GM12878 (cell line): ENCODE measurements at regions not wholly inside any gene's neighbourhood (a gene's known extent, or its start where the extent isn't known, plus 50 kb on each side); places are given as distances from the start of the nearest gene placed in this dataset.

Source experiments
- ATAC-seq: fragments of 200-7000 bp; cut with Tn5 transposase; 3 replicates; pipeline ENCODE4 v1.9.1; 2020; ENCODE audit warnings: mild to moderate bottlenecking, moderate library complexity
- BruUV-seq: library from RNA; stranded (reverse); fragments of 400-500 nt; replicated peaks from 2 replicates; lab custom pipeline; 2021; lab: Mats Ljungman, UMichigan
- CTCF ChIA-PET: fragments of 300-600 bp; sonication (Branson Sonifier 250); formaldehyde crosslinking; extraction: SDS; loops from one replicate; lab custom pipeline; 2021; ENCODE audit warnings: inconsistent platforms; lab: Yijun Ruan, JAX
- POLR2A ChIA-PET: fragments of 350-600 bp; formaldehyde crosslinking; extraction: SDS; loops from one replicate; lab custom pipeline; 2021; ENCODE audit warnings: inconsistent platforms; lab: Charles Lee
- RAD21 ChIA-PET: fragments of 300-600 bp; sonication (Branson Sonifier 250); formaldehyde crosslinking; loops from one replicate; lab custom pipeline; 2023; ENCODE audit warnings: antibody characterized with exemption; ENCODE audit not compliant: unreplicated experiment; lab: Charles Lee
- SMC1A ChIA-PET: fragments of 300-600 bp; sonication (Branson Sonifier 250); formaldehyde crosslinking; loops from one replicate; lab custom pipeline; 2023; ENCODE audit not compliant: unreplicated experiment, uncharacterized antibody; lab: Charles Lee
- DNase-seq: peaks from one replicate; pipeline ENCODE4 v3.0.0-alpha.2; 2011; ENCODE audit warnings: low read depth, low spot score
- FAIRE-seq: peaks from 3 replicates; lab custom pipeline; 2011; peaks lifted over from hg19 to GRCh38; lab: Jason Lieb, UNC
- H2AFZ ChIP-seq: 2 replicates; pipeline ENCODE4 v1.6.0; 2011; ENCODE audit warnings: low read depth, low read length, control low read depth; ENCODE audit not compliant: control insufficient read depth
- H3K27ac ChIP-seq: 2 replicates; pipeline ENCODE4 v1.5.1; 2011; ENCODE audit warnings: control low read depth; ENCODE audit not compliant: control insufficient read depth, insufficient read depth
- H3K27me3 ChIP-seq, 2 experiments: replicated peaks in 1 of 2; 2 replicates each; pipeline versions ENCODE4 v1.6.0 to v1.6.1; 2011; ENCODE audit warnings: low read length in 1 of 2; ENCODE audit not compliant: control insufficient read depth in 2 of 2, insufficient read depth in 2 of 2
- H3K36me3 ChIP-seq, 2 experiments: 2 replicates each; pipeline ENCODE4 v1.5.1; 2011; ENCODE audit warnings: low read length in 1 of 2; ENCODE audit not compliant: control insufficient read depth in 2 of 2, insufficient read depth in 2 of 2
- H3K4me1 ChIP-seq: 2 replicates; pipeline ENCODE4 v1.6.1; 2011; ENCODE audit warnings: mild to moderate bottlenecking, low read length, moderate library complexity, mixed read lengths; ENCODE audit not compliant: control insufficient read depth, insufficient read depth
- H3K4me2 ChIP-seq: 2 replicates; pipeline ENCODE4 v1.6.0; 2011; ENCODE audit warnings: control low read depth; ENCODE audit not compliant: control insufficient read depth, insufficient read depth
- H3K4me3 ChIP-seq: fragments of 200-600 bp; sonication (generic); 2 replicates; pipeline ENCODE4 v1.5.1; 2016
- H3K79me2 ChIP-seq: 2 replicates; pipeline ENCODE4 v1.6.0; 2011; ENCODE audit warnings: low read length; ENCODE audit not compliant: control insufficient read depth, insufficient read depth
- H3K9ac ChIP-seq: 2 replicates; pipeline ENCODE4 v1.8.0; 2011; ENCODE audit warnings: low read length, control low read depth, mixed read lengths; ENCODE audit not compliant: control insufficient read depth, insufficient read depth
- H3K9me3 ChIP-seq: replicated peaks from 3 replicates; pipeline ENCODE4 v1.5.1; 2011; ENCODE audit warnings: mild to moderate bottlenecking, low read length; ENCODE audit not compliant: control insufficient read depth, insufficient read depth
- H4K20me1 ChIP-seq: 2 replicates; pipeline ENCODE4 v1.6.0; 2011; ENCODE audit not compliant: control insufficient read depth, insufficient read depth
- ATF3 ChIP-seq: IDR thresholded peaks from 2 replicates; pipeline ENCODE4 v1.6.1; 2011; ENCODE audit warnings: low read depth, mild to moderate bottlenecking, low read length, moderate library complexity, borderline replicate concordance; ENCODE audit errors: extremely low read depth
- CBFB ChIP-seq: IDR thresholded peaks from 2 replicates; pipeline ENCODE4 v1.6.1; 2016; ENCODE audit warnings: antibody characterized with exemption, low read depth
- CUX1 ChIP-seq: IDR thresholded peaks from 2 replicates; pipeline ENCODE4 v1.6.1; 2012; ENCODE audit warnings: improper control_type of control experiment, low read depth, low read length; ENCODE audit not compliant: insufficient replicate concordance
- ESRRA ChIP-seq: IDR thresholded peaks from 2 replicates; pipeline ENCODE4 v1.6.1; 2012; ENCODE audit warnings: mild to moderate bottlenecking, low read length, improper control_type of control experiment
- MXI1 ChIP-seq: fragments of 150-350 bp; IDR thresholded peaks from 2 replicates; pipeline ENCODE4 v1.6.1; 2011; ENCODE audit warnings: low read depth, mild to moderate bottlenecking, inconsistent platforms, low read length, improper control_type of control experiment
- NFYA ChIP-seq: IDR thresholded peaks from 2 replicates; pipeline ENCODE4 v1.6.1; 2011; ENCODE audit warnings: low read depth, mild to moderate bottlenecking, low read length, improper control_type of control experiment, borderline replicate concordance
- PRDM15 ChIP-seq: fragments of 450-650 bp; formaldehyde crosslinking; IDR thresholded peaks from 2 replicates; pipeline ENCODE4 v1.4.0; 2020; ENCODE audit warnings: mild to moderate bottlenecking, moderate library complexity
- SIN3A ChIP-seq: IDR thresholded peaks from 2 replicates; pipeline ENCODE4 v1.6.1; 2012; ENCODE audit warnings: low read depth, low read length, improper control_type of control experiment
- WGBS: methylation state at CpG from one replicate; pipeline ENCODE4 v1.1.6; 2016; ENCODE audit warnings: low lambda C conversion rate; ENCODE audit not compliant: insufficient replicate concordance, insufficient coverage; ENCODE audit errors: missing lambda C conversion rate; 5-methylcytosine and 5-hydroxymethylcytosine counted together
- in situ Hi-C: fragments of 300-500 bp; cut with MboI; formaldehyde crosslinking; loops from 9 replicates; pipeline ENCODE4 v1.14.3; 2018; ENCODE audit warnings: mixed read lengths
- intact Hi-C: fragments of 100-400 bp; cut with micrococcal nuclease; formaldehyde crosslinking; loops from one replicate; pipeline ENCODE4 v1.14.2; 2022; ENCODE audit not compliant: unreplicated experiment

DNA sequence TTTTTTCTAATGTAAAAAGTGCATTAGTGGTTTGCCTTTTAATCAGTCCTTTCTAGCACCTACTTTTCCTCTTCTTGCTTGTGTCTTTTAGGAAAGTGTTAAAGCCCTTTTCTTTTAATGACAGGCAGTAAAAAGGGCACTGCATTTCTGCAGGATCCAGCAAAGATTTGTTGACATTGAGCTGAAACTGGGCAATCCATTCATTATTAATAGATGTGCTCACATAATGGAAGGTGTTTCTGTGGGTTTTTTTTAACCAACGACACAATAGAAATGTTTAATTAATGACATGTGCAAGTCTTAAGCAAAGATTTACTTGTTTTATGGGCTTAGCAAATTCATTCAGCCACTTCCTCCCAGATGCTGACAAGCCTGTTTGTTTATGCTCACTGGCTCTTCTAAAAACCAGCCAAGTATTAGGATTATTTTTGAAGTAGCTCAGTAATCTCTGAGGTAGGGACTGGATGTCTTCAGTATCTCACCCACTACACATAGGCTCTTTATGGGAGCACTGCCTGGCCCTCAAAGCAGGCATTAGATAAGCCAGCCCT lies 1201.1 kb downstream of the SORCS1 start:
- no peak for FAIRE-seq
- no TSS peak for BruUV-seq
- Histone ChIP-seq H3K9ac (no peak overlapping the region), H3K79me2 (no peaks in the 10 kb centered on the region), H4K20me1 (no peaks in the 10 kb centered on the region), H3K4me3 (no peak overlapping the region), H3K27ac (no peak overlapping the region), H3K36me3 (no peaks in the 10 kb centered on the region), H3K4me2 (no peak overlapping the region), H3K9me3 (no peaks in the 10 kb centered on the region), H3K27me3 (no peaks in the 10 kb centered on the region), H2AFZ (no peak overlapping the region), H3K4me1 (no peaks in the 10 kb centered on the region)
- WGBS = 0% methylated on average over 1 of the region's 1 CpG
- intact Hi-C loops = no loop called here
- DNase-seq = no peak
- POLR2A ChIA-PET = no interaction called here
- CTCF ChIA-PET = interaction anchor here (0.8 to 3.0 kb wide), 4 partner anchors 11 to 20 kb away, joined by 3 to 10 read pairs (median 6); no protein-coding TSS in a partner anchor
- no peak for ATAC-seq
- TF ChIP-seq ESRRA (no peak), PRDM15 (no peak), ATF3 (no peak), CUX1 (no peak), NFYA (no peak), MXI1 (no peak), CBFB (no peak), SIN3A (no peak)
- in situ Hi-C loops = no loop called here
- RAD21 ChIA-PET = interaction anchor here (1.2 to 2.0 kb wide), 3 partner anchors 11 to 13 kb away, joined by 3 to 8 read pairs (median 4); no protein-coding TSS in a partner anchor
- SMC1A ChIA-PET = interaction anchor here (0.8 to 2.0 kb wide), 3 partner anchors 8 to 14 kb away, joined by 3 to 6 read pairs (median 4); no protein-coding TSS in a partner anchor
